Lower leg skin (tissue), 3 donors: ENCODE measurements at regions not wholly inside any gene's neighbourhood (a gene's known extent, or its start where the extent isn't known, plus 50 kb on each side); places are given as distances from the start of the nearest gene placed in this dataset.

Source experiments
- POLR2A ChIP-seq, 2 donors: fragments of 450-650 bp; IDR thresholded peaks; one replicate each; pipeline ENCODE4 v1.6.1; 2016 to 2017; ENCODE audit warnings: antibody characterized with exemption in 2 of 2, mild to moderate bottlenecking in 1 of 2, moderate library complexity in 1 of 2
- TF ChIP-seq, protein P1 (sequence below), 3 donors: fragments of 450-650 bp; IDR thresholded peaks; one replicate each; pipeline ENCODE4 v1.5.1; 2016; ENCODE audit warnings: antibody characterized with exemption in 3 of 3, mild to moderate bottlenecking in 3 of 3, moderate library complexity in 2 of 3

- TF ChIP-seq, protein P1, sequence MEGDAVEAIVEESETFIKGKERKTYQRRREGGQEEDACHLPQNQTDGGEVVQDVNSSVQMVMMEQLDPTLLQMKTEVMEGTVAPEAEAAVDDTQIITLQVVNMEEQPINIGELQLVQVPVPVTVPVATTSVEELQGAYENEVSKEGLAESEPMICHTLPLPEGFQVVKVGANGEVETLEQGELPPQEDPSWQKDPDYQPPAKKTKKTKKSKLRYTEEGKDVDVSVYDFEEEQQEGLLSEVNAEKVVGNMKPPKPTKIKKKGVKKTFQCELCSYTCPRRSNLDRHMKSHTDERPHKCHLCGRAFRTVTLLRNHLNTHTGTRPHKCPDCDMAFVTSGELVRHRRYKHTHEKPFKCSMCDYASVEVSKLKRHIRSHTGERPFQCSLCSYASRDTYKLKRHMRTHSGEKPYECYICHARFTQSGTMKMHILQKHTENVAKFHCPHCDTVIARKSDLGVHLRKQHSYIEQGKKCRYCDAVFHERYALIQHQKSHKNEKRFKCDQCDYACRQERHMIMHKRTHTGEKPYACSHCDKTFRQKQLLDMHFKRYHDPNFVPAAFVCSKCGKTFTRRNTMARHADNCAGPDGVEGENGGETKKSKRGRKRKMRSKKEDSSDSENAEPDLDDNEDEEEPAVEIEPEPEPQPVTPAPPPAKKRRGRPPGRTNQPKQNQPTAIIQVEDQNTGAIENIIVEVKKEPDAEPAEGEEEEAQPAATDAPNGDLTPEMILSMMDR (IDR thresholded peaks at IDR 0.05), result no peak
- no peak for TF ChIP-seq POLR2A (IDR thresholded peaks at IDR 0.05)
Measured at GRCh38 chr2:144040834-144041233, 479.1 kb downstream of the ZEB2 start.
